Peyer's patch (tissue), 4 donors: ENCODE measurements at regions not wholly inside any gene's neighbourhood (a gene's known extent, or its start where the extent isn't known, plus 50 kb on each side); places are given as distances from the start of the nearest gene placed in this dataset.

Experiments
- POLR2A ChIP-seq, 2 donors: fragments of 450-650 bp; IDR thresholded peaks; one replicate each; pipeline ENCODE4 v1.5.1; 2017; ENCODE audit warnings: antibody characterized with exemption in 2 of 2, mild to moderate bottlenecking in 2 of 2, moderate library complexity in 2 of 2
- TF ChIP-seq, protein P1 (sequence below), 6 experiments: fragments of 450-650 bp in 4 of 6; fragments of 200-600 bp in 2 of 6; sonication (generic) in 1 of 6; IDR thresholded peaks; one replicate each; pipeline ENCODE4 v1.5.1; 2017 to 2019; ENCODE audit warnings: antibody characterized with exemption in 6 of 6, mild to moderate bottlenecking in 3 of 6, moderate library complexity in 1 of 6

DNA sequence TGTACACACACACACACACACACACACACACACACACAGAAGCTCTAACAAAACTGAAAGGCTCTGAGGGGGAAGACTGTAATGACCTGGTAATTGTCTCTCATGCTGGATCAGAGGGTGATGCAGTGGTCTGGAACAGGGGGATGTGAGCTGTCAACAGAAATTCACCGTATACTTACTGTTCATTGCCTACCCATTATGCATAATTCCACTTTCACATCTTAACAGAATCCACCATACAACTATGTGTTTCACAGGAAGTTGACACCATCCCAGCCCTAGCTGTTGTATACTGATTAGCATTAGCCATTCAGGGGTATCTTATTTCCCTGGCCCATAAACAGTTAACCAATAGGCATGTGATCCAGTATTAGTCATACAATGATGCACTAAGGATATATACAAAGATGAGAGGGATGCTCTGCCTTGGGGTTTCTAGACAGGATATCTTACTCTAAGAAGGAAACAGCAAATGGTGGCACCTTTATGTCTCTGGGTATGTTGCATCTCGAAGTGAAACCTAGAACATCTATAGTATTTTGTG lies 396.5 kb upstream of the BRINP1 start:
- TF ChIP-seq, protein P1, sequence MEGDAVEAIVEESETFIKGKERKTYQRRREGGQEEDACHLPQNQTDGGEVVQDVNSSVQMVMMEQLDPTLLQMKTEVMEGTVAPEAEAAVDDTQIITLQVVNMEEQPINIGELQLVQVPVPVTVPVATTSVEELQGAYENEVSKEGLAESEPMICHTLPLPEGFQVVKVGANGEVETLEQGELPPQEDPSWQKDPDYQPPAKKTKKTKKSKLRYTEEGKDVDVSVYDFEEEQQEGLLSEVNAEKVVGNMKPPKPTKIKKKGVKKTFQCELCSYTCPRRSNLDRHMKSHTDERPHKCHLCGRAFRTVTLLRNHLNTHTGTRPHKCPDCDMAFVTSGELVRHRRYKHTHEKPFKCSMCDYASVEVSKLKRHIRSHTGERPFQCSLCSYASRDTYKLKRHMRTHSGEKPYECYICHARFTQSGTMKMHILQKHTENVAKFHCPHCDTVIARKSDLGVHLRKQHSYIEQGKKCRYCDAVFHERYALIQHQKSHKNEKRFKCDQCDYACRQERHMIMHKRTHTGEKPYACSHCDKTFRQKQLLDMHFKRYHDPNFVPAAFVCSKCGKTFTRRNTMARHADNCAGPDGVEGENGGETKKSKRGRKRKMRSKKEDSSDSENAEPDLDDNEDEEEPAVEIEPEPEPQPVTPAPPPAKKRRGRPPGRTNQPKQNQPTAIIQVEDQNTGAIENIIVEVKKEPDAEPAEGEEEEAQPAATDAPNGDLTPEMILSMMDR (IDR thresholded peaks at IDR 0.05): no peak
- TF ChIP-seq POLR2A (IDR thresholded peaks at IDR 0.05): no peak
